K562 (cell line): ENCODE measurements at regions not wholly inside any gene's neighbourhood (a gene's known extent, or its start where the extent isn't known, plus 50 kb on each side); places are given as distances from the start of the nearest gene placed in this dataset.

Source experiments
- ATAC-seq: fragments of 200-7000 bp; cut with Tn5 transposase; 3 replicates; pipeline ENCODE4 v1.9.1; 2020; ENCODE audit warnings: moderate library complexity
- BruUV-seq: library from RNA; stranded (reverse); fragments of 400-500 nt; replicated peaks from 2 replicates; lab custom pipeline; 2021; lab: Mats Ljungman, UMichigan
- CTCF ChIA-PET: fragments of 300-600 bp; formaldehyde crosslinking; extraction: SDS; loops from one replicate; lab custom pipeline; 2021; ENCODE audit warnings: low intra/inter-chr PET ratio; lab: Yijun Ruan, JAX
- POLR2A ChIA-PET: fragments of 300-600, 350-650 bp; sonication (Branson Sonifier 250); formaldehyde crosslinking; extraction: SDS; loops from one replicate; lab custom pipeline; 2021; ENCODE audit warnings: antibody characterized with exemption, inconsistent platforms; lab: Yijun Ruan, JAX
- DNase-seq, 4 experiments: peaks; one replicate each; pipeline versions ENCODE4 v3.0.0 to v3.0.0-alpha.2; 2011 to 2018; ENCODE audit warnings: low spot score in 3 of 4, mixed read lengths in 3 of 4; ENCODE audit errors: extremely low read depth in 1 of 4
- FAIRE-seq: peaks from 2 replicates; lab custom pipeline; 2011; peaks lifted over from hg19 to GRCh38; lab: Jason Lieb, UNC
- H2AFZ ChIP-seq: 2 replicates; pipeline ENCODE4 v1.6.0; 2011; ENCODE audit warnings: low read depth, low read length, control low read depth, inconsistent platforms
- H3K27ac ChIP-seq: fragments of 200-600 bp; 3 replicates; pipeline ENCODE4 v1.8.0; 2011; ENCODE audit warnings: low read depth, mild to moderate bottlenecking, control low read depth, inconsistent platforms, low read length, moderate library complexity, mixed read lengths; ENCODE audit errors: extremely low read depth
- H3K27me3 ChIP-seq, 2 experiments: fragments of 300-600 bp in 1 of 2; 2 replicates in 1 of 2; 3 replicates in 1 of 2; pipeline versions ENCODE4 v1.6.0 to v1.8.0; 2011; ENCODE audit warnings: inconsistent platforms in 2 of 2, low read length in 2 of 2, mild to moderate bottlenecking in 1 of 2, mixed read lengths in 1 of 2, moderate library complexity in 1 of 2; ENCODE audit not compliant: control insufficient read depth in 2 of 2, insufficient read depth in 2 of 2
- H3K36me3 ChIP-seq: fragments of 300-600 bp; 3 replicates; pipeline ENCODE4 v1.8.0; 2011; ENCODE audit warnings: mild to moderate bottlenecking, low read length, inconsistent platforms; ENCODE audit not compliant: control insufficient read depth, insufficient read depth
- H3K4me1 ChIP-seq, 2 experiments: fragments of 200-600 bp in 1 of 2; replicated peaks in 1 of 2; 2 replicates in 1 of 2; 3 replicates in 1 of 2; pipeline versions ENCODE4 v1.5.1 to v1.8.0; 2011; ENCODE audit warnings: inconsistent platforms in 2 of 2, low read length in 2 of 2, mild to moderate bottlenecking in 1 of 2, mixed read lengths in 1 of 2, moderate library complexity in 1 of 2; ENCODE audit not compliant: control insufficient read depth in 2 of 2, insufficient read depth in 2 of 2
- H3K4me2 ChIP-seq: 2 replicates; pipeline ENCODE4 v1.6.1; 2011; ENCODE audit warnings: low read length, control low read depth, inconsistent platforms, mixed read lengths; ENCODE audit not compliant: insufficient read depth
- H3K4me3 ChIP-seq: fragments of 200-600 bp; sonication (generic), shearing (Covaris generic); 2 replicates; pipeline ENCODE4 v1.5.1; 2016; ENCODE audit warnings: control low read depth, inconsistent platforms
- H3K79me2 ChIP-seq: fragments of 200-600 bp; 3 replicates; pipeline ENCODE4 v1.8.0; 2011; ENCODE audit warnings: low read length, inconsistent platforms; ENCODE audit not compliant: control insufficient read depth, insufficient read depth
- H3K9ac ChIP-seq, 2 experiments: 2 replicates each; pipeline versions ENCODE4 v1.6.0 to v1.6.1; 2011; ENCODE audit warnings: low read depth in 2 of 2, low read length in 2 of 2, control low read depth in 1 of 2, inconsistent platforms in 1 of 2, mild to moderate bottlenecking in 1 of 2, mixed read lengths in 1 of 2; ENCODE audit not compliant: insufficient read depth in 1 of 2
- H3K9me1 ChIP-seq: one replicate; pipeline ENCODE4 v1.6.0; 2011; ENCODE audit warnings: inconsistent platforms, mild to moderate bottlenecking, low read length, moderate library complexity; ENCODE audit not compliant: control insufficient read depth, insufficient read depth
- H3K9me3 ChIP-seq: replicated peaks from 2 replicates; pipeline ENCODE4 v1.5.1; 2011; ENCODE audit warnings: low read depth, low read length, inconsistent platforms; ENCODE audit not compliant: control insufficient read depth, insufficient read depth
- H4K20me1 ChIP-seq: replicated peaks from 2 replicates; pipeline ENCODE4 v1.6.1; 2011; ENCODE audit warnings: low read length, inconsistent platforms, mixed read lengths; ENCODE audit not compliant: control insufficient read depth, insufficient read depth
- HDAC3 ChIP-seq: fragments of 450-650 bp; IDR thresholded peaks from 2 replicates; pipeline ENCODE4 v1.6.1; 2018; ENCODE audit warnings: borderline replicate concordance, mild to moderate bottlenecking, moderate library complexity; ENCODE audit not compliant: partially characterized antibody
- HDAC8 ChIP-seq: fragments of 450-650 bp; IDR thresholded peaks from 2 replicates; pipeline ENCODE4 v1.6.1; 2016; ENCODE audit warnings: mild to moderate bottlenecking, missing genetic modification characterization, moderate library complexity, missing compliant biosample characterization
- HEY1 ChIP-seq: fragments of 250-450 bp; sonication (Bioruptor Pico); IDR thresholded peaks from 2 replicates; pipeline ENCODE4 v1.5.0; 2020; ENCODE audit warnings: mild to moderate bottlenecking, moderate library complexity, borderline replicate concordance
- TRIM24 ChIP-seq, 2 experiments: fragments of 450-650 bp; IDR thresholded peaks; 2 replicates each; pipeline ENCODE4 v1.6.1; 2016
- WGBS: fragments of 100-300 bp; shearing (Covaris generic); methylation state at CpG from one replicate; pipeline ENCODE4 v1.1.6; 2016; ENCODE audit warnings: low coverage, mixed read lengths; ENCODE audit not compliant: insufficient coverage; ENCODE audit errors: missing lambda C conversion rate; 5-methylcytosine and 5-hydroxymethylcytosine counted together
- in situ Hi-C: fragments of 300-500 bp; cut with MboI; formaldehyde crosslinking; loops from 4 replicates; pipeline ENCODE4 v1.15.0; 2018; ENCODE audit warnings: inconsistent platforms, mixed read lengths
- intact Hi-C: fragments of 100-400 bp; cut with micrococcal nuclease; formaldehyde crosslinking; loops from 2 replicates; pipeline ENCODE4 v1.14.2; 2022
- TF ChIP-seq, protein P1 (sequence below): sonication (generic); formaldehyde crosslinking; IDR thresholded peaks from 2 replicates; pipeline ENCODE4 v1.8.1; 2022; ENCODE audit warnings: missing genetic modification reagents
- TF ChIP-seq, protein P2 (sequence below): sonication (generic); formaldehyde crosslinking; IDR thresholded peaks from 2 replicates; pipeline ENCODE4 v1.8.0; 2022; ENCODE audit warnings: missing genetic modification reagents, mild to moderate bottlenecking, moderate library complexity, borderline replicate concordance
- TF ChIP-seq, protein P3 (sequence below), 3 experiments: fragments of 200-800 bp in 1 of 3; fragments of 250-450 bp in 1 of 3; fragments of 450-650 bp in 1 of 3; sonication (Bioruptor Pico) in 1 of 3; sonication (Bioruptor generic) in 1 of 3; formaldehyde crosslinking in 1 of 3; IDR thresholded peaks; 2 replicates each; pipeline versions ENCODE4 v1.6.1 to v1.8.0; 2016 to 2022; ENCODE audit warnings: mild to moderate bottlenecking in 2 of 3, missing genetic modification characterization in 2 of 3, missing compliant biosample characterization in 1 of 3, moderate library complexity in 1 of 3
- TF ChIP-seq, protein P4 (sequence below): fragments of 250-450 bp; sonication (Bioruptor Pico); IDR thresholded peaks from 2 replicates; pipeline ENCODE4 v1.4.0; 2020; ENCODE audit warnings: mild to moderate bottlenecking, moderate library complexity, borderline replicate concordance

DNA sequence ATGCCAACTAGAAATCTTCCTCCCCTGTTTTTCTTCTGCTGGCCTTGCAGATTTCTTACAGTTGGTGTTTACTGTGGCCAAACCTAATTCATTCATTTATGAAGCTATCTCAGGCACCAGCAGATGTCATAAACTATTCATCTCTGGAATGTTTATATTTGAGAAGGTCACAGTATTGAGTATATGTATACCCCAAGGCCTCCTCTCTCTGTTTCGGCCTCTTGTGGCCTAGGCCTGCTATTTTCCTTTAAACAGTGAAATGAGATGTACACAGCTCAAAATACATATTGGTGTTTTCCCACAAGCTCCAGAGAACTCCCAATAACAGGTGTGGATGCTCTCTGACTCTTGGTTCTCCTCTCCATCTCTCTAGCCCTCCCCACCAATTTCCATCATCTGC, 520.7 kb upstream of the CAMK1G start:
- no peak for DNase-seq
- WGBS, result 0% methylated on average over 1 of the region's 1 CpG
- FAIRE-seq, result no peak
- POLR2A ChIA-PET, result no interaction called here
- H3K9ac ChIP-seq, result no peak overlapping the region
- H2AFZ ChIP-seq, result no peak overlapping the region
- no peaks in the 10 kb centered on the region for H3K79me2 ChIP-seq
- no peaks in the 10 kb centered on the region for H3K4me1 ChIP-seq
- H3K9me3 ChIP-seq, result no peaks in the 10 kb centered on the region
- no peak overlapping the region for H3K27ac ChIP-seq
- CTCF ChIA-PET, result no interaction called here
- no peak overlapping the region for H3K4me2 ChIP-seq
- no peak for ATAC-seq
- H4K20me1 ChIP-seq, result no peaks in the 10 kb centered on the region
- in situ Hi-C loops (no loop called here), intact Hi-C loops (no loop called here)
- no peak overlapping the region for H3K4me3 ChIP-seq
- no TSS peak for BruUV-seq
- no peaks in the 10 kb centered on the region for H3K9me1 ChIP-seq
- H3K27me3 ChIP-seq, result no peaks in the 10 kb centered on the region
- no peaks in the 10 kb centered on the region for H3K36me3 ChIP-seq
- no peak for TF ChIP-seq HEY1 (CRISPR knock-in tag)
- TF ChIP-seq, protein P1, sequence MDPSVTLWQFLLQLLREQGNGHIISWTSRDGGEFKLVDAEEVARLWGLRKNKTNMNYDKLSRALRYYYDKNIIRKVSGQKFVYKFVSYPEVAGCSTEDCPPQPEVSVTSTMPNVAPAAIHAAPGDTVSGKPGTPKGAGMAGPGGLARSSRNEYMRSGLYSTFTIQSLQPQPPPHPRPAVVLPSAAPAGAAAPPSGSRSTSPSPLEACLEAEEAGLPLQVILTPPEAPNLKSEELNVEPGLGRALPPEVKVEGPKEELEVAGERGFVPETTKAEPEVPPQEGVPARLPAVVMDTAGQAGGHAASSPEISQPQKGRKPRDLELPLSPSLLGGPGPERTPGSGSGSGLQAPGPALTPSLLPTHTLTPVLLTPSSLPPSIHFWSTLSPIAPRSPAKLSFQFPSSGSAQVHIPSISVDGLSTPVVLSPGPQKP (CRISPR knock-in tag), result no peak
- TF ChIP-seq, protein P2, sequence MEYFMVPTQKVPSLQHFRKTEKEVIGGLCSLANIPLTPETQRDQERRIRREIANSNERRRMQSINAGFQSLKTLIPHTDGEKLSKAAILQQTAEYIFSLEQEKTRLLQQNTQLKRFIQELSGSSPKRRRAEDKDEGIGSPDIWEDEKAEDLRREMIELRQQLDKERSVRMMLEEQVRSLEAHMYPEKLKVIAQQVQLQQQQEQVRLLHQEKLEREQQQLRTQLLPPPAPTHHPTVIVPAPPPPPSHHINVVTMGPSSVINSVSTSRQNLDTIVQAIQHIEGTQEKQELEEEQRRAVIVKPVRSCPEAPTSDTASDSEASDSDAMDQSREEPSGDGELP (CRISPR knock-in tag), result no peak
- no peak for TF ChIP-seq TRIM24 (IDR thresholded peaks at IDR 0.05)
- TF ChIP-seq, protein P3, sequence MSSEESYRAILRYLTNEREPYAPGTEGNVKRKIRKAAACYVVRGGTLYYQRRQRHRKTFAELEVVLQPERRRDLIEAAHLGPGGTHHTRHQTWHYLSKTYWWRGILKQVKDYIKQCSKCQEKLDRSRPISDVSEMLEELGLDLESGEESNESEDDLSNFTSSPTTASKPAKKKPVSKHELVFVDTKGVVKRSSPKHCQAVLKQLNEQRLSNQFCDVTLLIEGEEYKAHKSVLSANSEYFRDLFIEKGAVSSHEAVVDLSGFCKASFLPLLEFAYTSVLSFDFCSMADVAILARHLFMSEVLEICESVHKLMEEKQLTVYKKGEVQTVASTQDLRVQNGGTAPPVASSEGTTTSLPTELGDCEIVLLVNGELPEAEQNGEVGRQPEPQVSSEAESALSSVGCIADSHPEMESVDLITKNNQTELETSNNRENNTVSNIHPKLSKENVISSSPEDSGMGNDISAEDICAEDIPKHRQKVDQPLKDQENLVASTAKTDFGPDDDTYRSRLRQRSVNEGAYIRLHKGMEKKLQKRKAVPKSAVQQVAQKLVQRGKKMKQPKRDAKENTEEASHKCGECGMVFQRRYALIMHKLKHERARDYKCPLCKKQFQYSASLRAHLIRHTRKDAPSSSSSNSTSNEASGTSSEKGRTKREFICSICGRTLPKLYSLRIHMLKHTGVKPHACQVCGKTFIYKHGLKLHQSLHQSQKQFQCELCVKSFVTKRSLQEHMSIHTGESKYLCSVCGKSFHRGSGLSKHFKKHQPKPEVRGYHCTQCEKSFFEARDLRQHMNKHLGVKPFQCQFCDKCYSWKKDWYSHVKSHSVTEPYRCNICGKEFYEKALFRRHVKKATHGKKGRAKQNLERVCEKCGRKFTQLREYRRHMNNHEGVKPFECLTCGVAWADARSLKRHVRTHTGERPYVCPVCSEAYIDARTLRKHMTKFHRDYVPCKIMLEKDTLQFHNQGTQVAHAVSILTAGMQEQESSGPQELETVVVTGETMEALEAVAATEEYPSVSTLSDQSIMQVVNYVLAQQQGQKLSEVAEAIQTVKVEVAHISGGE (CRISPR knock-in tag; IDR thresholded peaks at IDR 0.05), result no peak
- TF ChIP-seq HDAC8 (tag), result no peak
- no peak for TF ChIP-seq HDAC3
- TF ChIP-seq, protein P4, sequence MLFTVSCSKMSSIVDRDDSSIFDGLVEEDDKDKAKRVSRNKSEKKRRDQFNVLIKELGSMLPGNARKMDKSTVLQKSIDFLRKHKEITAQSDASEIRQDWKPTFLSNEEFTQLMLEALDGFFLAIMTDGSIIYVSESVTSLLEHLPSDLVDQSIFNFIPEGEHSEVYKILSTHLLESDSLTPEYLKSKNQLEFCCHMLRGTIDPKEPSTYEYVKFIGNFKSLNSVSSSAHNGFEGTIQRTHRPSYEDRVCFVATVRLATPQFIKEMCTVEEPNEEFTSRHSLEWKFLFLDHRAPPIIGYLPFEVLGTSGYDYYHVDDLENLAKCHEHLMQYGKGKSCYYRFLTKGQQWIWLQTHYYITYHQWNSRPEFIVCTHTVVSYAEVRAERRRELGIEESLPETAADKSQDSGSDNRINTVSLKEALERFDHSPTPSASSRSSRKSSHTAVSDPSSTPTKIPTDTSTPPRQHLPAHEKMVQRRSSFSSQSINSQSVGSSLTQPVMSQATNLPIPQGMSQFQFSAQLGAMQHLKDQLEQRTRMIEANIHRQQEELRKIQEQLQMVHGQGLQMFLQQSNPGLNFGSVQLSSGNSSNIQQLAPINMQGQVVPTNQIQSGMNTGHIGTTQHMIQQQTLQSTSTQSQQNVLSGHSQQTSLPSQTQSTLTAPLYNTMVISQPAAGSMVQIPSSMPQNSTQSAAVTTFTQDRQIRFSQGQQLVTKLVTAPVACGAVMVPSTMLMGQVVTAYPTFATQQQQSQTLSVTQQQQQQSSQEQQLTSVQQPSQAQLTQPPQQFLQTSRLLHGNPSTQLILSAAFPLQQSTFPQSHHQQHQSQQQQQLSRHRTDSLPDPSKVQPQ (CRISPR knock-in tag), result no peak
